ENCODE measurements at regions not wholly inside any gene's neighbourhood (a gene's known extent, or its start where the extent isn't known, plus 50 kb on each side); places are given as distances from the start of the nearest gene placed in this dataset.
"Not testable (repeated sequence)": the region's sequence is repeated elsewhere in the genome, so short reads cannot be mapped to it uniquely, and the experiment has no call there.

- TF ChIP-seq EZH2 (IDR thresholded peaks at IDR 0.05; ENCODE audit: low read depth, unreplicated experiment); CTCF (conservative IDR thresholded peaks at IDR 0.05; ENCODE audit: low read depth in 2 of 2); EZH2phosphoT487 (IDR thresholded peaks at IDR 0.05; ENCODE audit: unreplicated experiment); JUNB (IDR thresholded peaks at IDR 0.05; ENCODE audit: unreplicated experiment); POLR2AphosphoS5 (IDR thresholded peaks at IDR 0.05; ENCODE audit: low read depth): not testable (repeated sequence)
These were observed 455.3 kb downstream of the TMEM121 start for GRCh38 chr14:105981517-105982302.
